HG02852 (cell line): ENCODE measurements at regions not wholly inside any gene's neighbourhood (a gene's known extent, or its start where the extent isn't known, plus 50 kb on each side); places are given as distances from the start of the nearest gene placed in this dataset.

Experiments
- ATAC-seq: cut with Tn5 transposase; IDR thresholded peaks from one replicate; pipeline ENCODE4 v1.9.1; 2021; ENCODE audit warnings: mild to moderate bottlenecking, moderate library complexity; ENCODE audit not compliant: unreplicated experiment

- no peak for ATAC-seq
Observed at GRCh38 chr18:29154196-29154757, 977.3 kb upstream of the CDH2 start.

GRCh38 chr18:29153091-29153490, 976.2 kb upstream of the CDH2 start:
- ATAC-seq: no peak

- ATAC-seq: no peak
Observed at GRCh38 chr18:29147944-29148343, 971.0 kb upstream of the CDH2 start.

GRCh38 chr18:29146068-29146467, 969.1 kb upstream of the CDH2 start:
- ATAC-seq: no peak

- ATAC-seq: no peak
Observed at GRCh38 chr18:29140590-29140989, 963.7 kb upstream of the CDH2 start.

- no peak for ATAC-seq
Observed at GRCh38 chr18:29137773-29138495, 961.0 kb upstream of the CDH2 start.

GRCh38 chr18:29123706-29124530, 947.0 kb upstream of the CDH2 start:
- no peak for ATAC-seq

GRCh38 chr18:29104671-29105070, 927.7 kb upstream of the CDH2 start:
- no peak for ATAC-seq

- ATAC-seq: no peak
Observed at GRCh38 chr18:29104227-29104626, 927.3 kb upstream of the CDH2 start.

- ATAC-seq: no peak
Observed at GRCh38 chr18:29096079-29096770, 919.3 kb upstream of the CDH2 start.

- no peak for ATAC-seq
Observed at GRCh38 chr18:29087616-29088246, 910.8 kb upstream of the CDH2 start.

- ATAC-seq: no peak
Observed at GRCh38 chr18:29084120-29084519, 907.2 kb upstream of the CDH2 start.

GRCh38 chr18:29083545-29083944, 906.6 kb upstream of the CDH2 start:
- ATAC-seq: no peak

GRCh38 chr18:29080946-29081345, 904.0 kb upstream of the CDH2 start:
- no peak for ATAC-seq

- ATAC-seq: no peak
Observed at GRCh38 chr18:29078273-29078672, 901.3 kb upstream of the CDH2 start.

- no peak for ATAC-seq
Observed at GRCh38 chr18:29077344-29077743, 900.4 kb upstream of the CDH2 start.

- ATAC-seq: no peak
Observed at GRCh38 chr18:29076645-29077044, 899.7 kb upstream of the CDH2 start.

- ATAC-seq: no peak
Observed at GRCh38 chr18:29074147-29074546, 897.2 kb upstream of the CDH2 start.

GRCh38 chr18:29071869-29072268, 894.9 kb upstream of the CDH2 start:
- no peak for ATAC-seq

- no peak for ATAC-seq
Observed at GRCh38 chr18:29063346-29063745, 886.4 kb upstream of the CDH2 start.

- no peak for ATAC-seq
Observed at GRCh38 chr18:29062921-29063320, 886.0 kb upstream of the CDH2 start.
